A549 (cell line): ENCODE measurements at regions not wholly inside any gene's neighbourhood (a gene's known extent, or its start where the extent isn't known, plus 50 kb on each side); places are given as distances from the start of the nearest gene placed in this dataset.

ENCODE experiments used
- ATAC-seq, 2 experiments: fragments of 200-7000 bp in 1 of 2; fragments of >200 bp in 1 of 2; cut with Nextera tagmentation in 1 of 2; cut with Tn5 transposase in 1 of 2; 3 replicates each; pipeline versions ENCODE4 v1.8.0 to v1.9.1; 2018 to 2020; ENCODE audit warnings: mild to moderate bottlenecking in 1 of 2, moderate library complexity in 1 of 2
- CTCF ChIA-PET: fragments of 300-600 bp; sonication (Branson Sonifier 250); formaldehyde crosslinking; extraction: SDS; loops from one replicate; lab custom pipeline; 2021; ENCODE audit warnings: antibody characterized with exemption, inconsistent platforms; lab: Yijun Ruan, JAX
- POLR2A ChIA-PET: fragments of 350-600 bp; formaldehyde crosslinking; extraction: SDS; loops from one replicate; lab custom pipeline; 2021; ENCODE audit warnings: antibody characterized with exemption, inconsistent platforms; lab: Yijun Ruan, JAX
- DNase-seq, 2 experiments: peaks; one replicate each; pipeline versions ENCODE4 v3.0.0 to v3.0.0-alpha.2; 2011 to 2016; ENCODE audit warnings: low read depth in 1 of 2, low spot score in 1 of 2
- FAIRE-seq: peaks from 2 replicates; lab custom pipeline; 2011; peaks lifted over from hg19 to GRCh38; lab: Jason Lieb, UNC
- H3K27ac ChIP-seq, 2 experiments: fragments of >200 bp; sonication (Bioruptor Twin); formaldehyde crosslinking; 3 replicates each; pipeline ENCODE4 v1.5.1; 2016 to 2017
- H3K4me1 ChIP-seq: fragments of >200 bp; sonication (Bioruptor Twin); formaldehyde crosslinking; 3 replicates; pipeline ENCODE4 v1.6.1; 2016
- H3K4me2 ChIP-seq: fragments of >200 bp; sonication (Bioruptor Twin); formaldehyde crosslinking; 3 replicates; pipeline ENCODE4 v1.6.1; 2016
- H3K4me3 ChIP-seq: fragments of >200 bp; sonication (Bioruptor Twin); formaldehyde crosslinking; 3 replicates; pipeline ENCODE4 v1.5.1; 2016
- H3K9me3 ChIP-seq: fragments of >200 bp; sonication (Bioruptor Twin); formaldehyde crosslinking; 3 replicates; pipeline ENCODE4 v1.6.1; 2016
- ATOH8 ChIP-seq: fragments of 250-450 bp; sonication (Bioruptor Pico); IDR thresholded peaks from 2 replicates; pipeline ENCODE4 v1.5.0; 2020; ENCODE audit warnings: low read depth, mild to moderate bottlenecking, moderate library complexity
- BCL3 ChIP-seq: fragments of >200 bp; sonication (Bioruptor Twin); formaldehyde crosslinking; IDR thresholded peaks from 3 replicates; pipeline ENCODE4 v1.6.1; 2016
- CHD4 ChIP-seq: fragments of 200-600 bp; sonication (generic); IDR thresholded peaks from 2 replicates; pipeline ENCODE4 v1.6.1; 2016; ENCODE audit warnings: antibody characterized with exemption, mild to moderate bottlenecking, borderline replicate concordance
- EHF ChIP-seq: fragments of 250-450 bp; sonication (Bioruptor Pico); IDR thresholded peaks from 2 replicates; pipeline ENCODE4 v1.5.0; 2020; ENCODE audit warnings: mild to moderate bottlenecking
- ELK1 ChIP-seq: fragments of 150-350 bp; IDR thresholded peaks from 2 replicates; pipeline ENCODE4 v1.6.1; 2014; ENCODE audit warnings: low read depth, mild to moderate bottlenecking, low read length
- EP300 ChIP-seq, 2 experiments: fragments of >200 bp; sonication (Bioruptor Twin); formaldehyde crosslinking; IDR thresholded peaks; 2 replicates in 1 of 2; 3 replicates in 1 of 2; pipeline ENCODE4 v1.6.1; 2016 to 2017
- ESRRA ChIP-seq: fragments of 150-350 bp; IDR thresholded peaks from 2 replicates; pipeline ENCODE4 v1.6.1; 2014; ENCODE audit warnings: mild to moderate bottlenecking, low read length, borderline replicate concordance
- FOXS1 ChIP-seq: fragments of 250-450 bp; sonication (Bioruptor Pico); IDR thresholded peaks from 2 replicates; pipeline ENCODE4 v1.5.0; 2020; ENCODE audit warnings: mild to moderate bottlenecking, moderate library complexity
- GATA3 ChIP-seq: IDR thresholded peaks from 2 replicates; pipeline ENCODE4 v1.6.1; 2012; ENCODE audit warnings: borderline replicate concordance
- HDAC2 ChIP-seq: fragments of 200-600 bp; sonication (generic); IDR thresholded peaks from 2 replicates; pipeline ENCODE4 v1.6.1; 2016
- HES2 ChIP-seq: fragments of >200 bp; sonication (Bioruptor Twin); formaldehyde crosslinking; IDR thresholded peaks from 2 replicates; pipeline ENCODE4 v1.6.1; 2016
- HOXB13 ChIP-seq: fragments of 250-450 bp; sonication (Bioruptor Pico); IDR thresholded peaks from 2 replicates; pipeline ENCODE4 v1.5.0; 2020; ENCODE audit warnings: low read depth, mild to moderate bottlenecking, moderate library complexity
- KDM1A ChIP-seq: fragments of 200-600 bp; sonication (generic); IDR thresholded peaks from 2 replicates; pipeline ENCODE4 v1.6.1; 2016; ENCODE audit warnings: low read depth, mild to moderate bottlenecking
- MAFK ChIP-seq: fragments of 450-650 bp; IDR thresholded peaks from 2 replicates; pipeline ENCODE4 v1.6.1; 2014; ENCODE audit not compliant: partially characterized antibody
- MAZ ChIP-seq: fragments of 150-350 bp; IDR thresholded peaks from 2 replicates; pipeline ENCODE4 v1.6.1; 2014; ENCODE audit warnings: antibody characterized with exemption, low read depth, low read length, borderline replicate concordance
- NPAS2 ChIP-seq: fragments of 250-450 bp; sonication (Bioruptor Pico); IDR thresholded peaks from 2 replicates; pipeline ENCODE4 v1.8.0; 2022; ENCODE audit warnings: mild to moderate bottlenecking, moderate library complexity, borderline replicate concordance
- NR3C1 ChIP-seq: fragments of >200 bp; sonication (Bioruptor Twin); formaldehyde crosslinking; IDR thresholded peaks from 3 replicates; pipeline ENCODE4 v1.6.1; 2017
- RAD21 ChIP-seq, 2 experiments: fragments of >200 bp in 1 of 2; sonication (Bioruptor Twin) in 1 of 2; formaldehyde crosslinking in 1 of 2; IDR thresholded peaks in 1 of 2; conservative IDR thresholded peaks in 1 of 2; 2 replicates in 1 of 2; 3 replicates in 1 of 2; pipeline ENCODE4 v1.6.1; 2012 to 2018; ENCODE audit warnings: inconsistent platforms in 1 of 2
- REST ChIP-seq: fragments of 200-600 bp; sonication (generic); IDR thresholded peaks from 2 replicates; pipeline ENCODE4 v1.6.1; 2016; ENCODE audit warnings: antibody characterized with exemption, mild to moderate bottlenecking, moderate library complexity
- RFX5 ChIP-seq: fragments of 450-650 bp; IDR thresholded peaks from 2 replicates; pipeline ENCODE4 v1.7.1; 2014; ENCODE audit warnings: antibody characterized with exemption, mild to moderate bottlenecking, moderate library complexity
- SMC3 ChIP-seq: fragments of >200 bp; sonication (Bioruptor Twin); formaldehyde crosslinking; IDR thresholded peaks from 3 replicates; pipeline ENCODE4 v1.6.1; 2018; ENCODE audit warnings: inconsistent platforms
- SREBF2 ChIP-seq: fragments of 450-650 bp; IDR thresholded peaks from 2 replicates; pipeline ENCODE4 v1.6.1; 2014; ENCODE audit warnings: mild to moderate bottlenecking, moderate library complexity
- TFCP2L1 ChIP-seq: fragments of 250-450 bp; sonication (Bioruptor Pico); IDR thresholded peaks from 2 replicates; pipeline ENCODE4 v1.5.0; 2021; ENCODE audit warnings: mild to moderate bottlenecking
- USF2 ChIP-seq: fragments of 450-650 bp; IDR thresholded peaks from 2 replicates; pipeline ENCODE4 v1.6.1; 2014; ENCODE audit warnings: antibody characterized with exemption
- ZFP36 ChIP-seq: fragments of 450-650 bp; IDR thresholded peaks from 2 replicates; pipeline ENCODE4 v1.6.1; 2014; ENCODE audit warnings: borderline replicate concordance; ENCODE audit not compliant: partially characterized antibody
- WGBS: methylation state at CpG from one replicate; pipeline ENCODE4 v1.1.6; 2017; ENCODE audit errors: missing lambda C conversion rate; 5-methylcytosine and 5-hydroxymethylcytosine counted together

GRCh38 chr3:177251755-177252154, 54.5 kb upstream of the TBL1XR1 start:
- Histone ChIP-seq H3K4me1 (no peaks in the 10 kb centered on the region; the same call in 2 of the 3 replicates), H3K27ac (no peak overlapping the region), H3K4me2 (no peak overlapping the region), H3K9me3 (no peaks in the 10 kb centered on the region), H3K4me3 (no peak overlapping the region)
- ATAC-seq = no peak
- TF ChIP-seq HOXB13 (CRISPR knock-in tag) (no peak), RAD21 (conservative IDR thresholded peaks at IDR 0.05 in 1 of 2, IDR thresholded peaks at IDR 0.05 in 1 of 2) (no peak), ESRRA (no peak), ATOH8 (no peak), NR3C1 (no peak), CHD4 (no peak), TFCP2L1 (CRISPR knock-in tag) (no peak), BCL3 (no peak)
- no peak for DNase-seq
- CTCF ChIA-PET = no interaction called here
- WGBS = 94% methylated on average over 4 of the region's 4 CpGs
- POLR2A ChIA-PET = no interaction called here
- no peak for FAIRE-seq

GRCh38 chr3:177257006-177257405, 59.7 kb upstream of the TBL1XR1 start:
- Histone ChIP-seq H3K4me2 (no peak overlapping the region), H3K9me3 (no peaks in the 10 kb centered on the region), H3K27ac (no peak overlapping the region), H3K4me1 (no peaks in the 10 kb centered on the region; the same call in 2 of the 3 replicates), H3K4me3 (no peak overlapping the region)
- WGBS = 50% methylated on average over 1 of the region's 1 CpG
- CTCF ChIA-PET = no interaction called here
- DNase-seq = no peak
- no peak for FAIRE-seq
- no peak for ATAC-seq
- TF ChIP-seq GATA3 = no peak
- no peak for TF ChIP-seq MAFK
- TF ChIP-seq ZFP36 = no peak
- no peak for TF ChIP-seq ELK1
- TF ChIP-seq RAD21 (conservative IDR thresholded peaks at IDR 0.05 in 1 of 2, IDR thresholded peaks at IDR 0.05 in 1 of 2) = no peak
- TF ChIP-seq NR3C1 = no peak
- TF ChIP-seq, all 56 proteins: peak for 0
- POLR2A ChIA-PET = no interaction called here

GRCh38 chr3:177257625-177258024, 60.3 kb upstream of the TBL1XR1 start:
- CTCF ChIA-PET = no interaction called here
- Histone ChIP-seq H3K4me1 (no peaks in the 10 kb centered on the region; the same call in 2 of the 3 replicates), H3K27ac (no peak overlapping the region), H3K4me3 (no peak overlapping the region), H3K9me3 (no peaks in the 10 kb centered on the region)
- POLR2A ChIA-PET = no interaction called here
- no peak for DNase-seq
- no peak for ATAC-seq
- no peak for TF ChIP-seq HES2
- no peak for TF ChIP-seq SREBF2
- no peak for TF ChIP-seq REST
- no peak for TF ChIP-seq MAFK
- no peak for TF ChIP-seq EP300 (IDR thresholded peaks at IDR 0.05)
- no peak for TF ChIP-seq EHF (CRISPR knock-in tag)
- no peak for TF ChIP-seq FOXS1 (CRISPR knock-in tag)
- TF ChIP-seq MAZ = no peak
- no peak for TF ChIP-seq SMC3
- TF ChIP-seq KDM1A = no peak
- no peak for TF ChIP-seq HDAC2
- TF ChIP-seq NPAS2 (CRISPR knock-in tag) = no peak
- TF ChIP-seq USF2 = no peak
- no peak for TF ChIP-seq RFX5
- TF ChIP-seq, all 56 proteins: peak for 0
- no peak overlapping the region for H3K4me2 ChIP-seq
- FAIRE-seq = no peak
- WGBS = 66% methylated on average over 2 of the region's 2 CpGs
